BE2C (cell line): ENCODE measurements at regions not wholly inside any gene's neighbourhood (a gene's known extent, or its start where the extent isn't known, plus 50 kb on each side); places are given as distances from the start of the nearest gene placed in this dataset.
"Not testable (repeated sequence)": the region's sequence is repeated elsewhere in the genome, so short reads cannot be mapped to it uniquely, and the experiment has no call there.

Experiments
- DNase-seq: peaks from one replicate; pipeline ENCODE4 v3.0.0-alpha.2; 2020
- H3K27me3 ChIP-seq: fragments of 250-450 bp; sonication (Bioruptor Pico); 2 replicates; pipeline ENCODE4 v1.5.1; 2020; ENCODE audit warnings: mild to moderate bottlenecking
- H3K36me3 ChIP-seq: fragments of 250-450 bp; sonication (Bioruptor Pico); 2 replicates; pipeline ENCODE4 v1.5.1; 2020; ENCODE audit warnings: mild to moderate bottlenecking
- H3K4me1 ChIP-seq: fragments of 250-450 bp; sonication (Bioruptor Pico); 2 replicates; pipeline ENCODE4 v1.5.1; 2020
- H3K4me3 ChIP-seq: 2 replicates; pipeline ENCODE4 v1.5.1; 2011; ENCODE audit warnings: low read depth, low read length
- H3K9me3 ChIP-seq: fragments of 250-450 bp; sonication (Bioruptor Pico); 2 replicates; pipeline ENCODE4 v1.5.1; 2020
- CTCF ChIP-seq: IDR thresholded peaks from 2 replicates; pipeline ENCODE4 v1.5.1; 2012; ENCODE audit warnings: mild to moderate bottlenecking, low read depth, low read length

GRCh38 chr21:21997390-21998333, 999.5 kb downstream of the NCAM2 start:
- H3K27me3 ChIP-seq = no peaks in the 10 kb centered on the region
- no peaks in the 10 kb centered on the region for H3K36me3 ChIP-seq
- DNase-seq = no peak
- no peak overlapping the region for H3K4me3 ChIP-seq
- no peak for TF ChIP-seq CTCF
- H3K4me1 ChIP-seq = peaks cover 2% of the 10 kb centered on the region; the same call in 1 of the 2 replicates
- H3K9me3 ChIP-seq = no peaks in the 10 kb centered on the region

- Histone ChIP-seq H3K27me3 (no peaks in the 10 kb centered on the region), H3K36me3 (no peaks in the 10 kb centered on the region), H3K4me3 (no peak overlapping the region), H3K4me1 (no peaks in the 10 kb centered on the region), H3K9me3 (no peaks in the 10 kb centered on the region; the same call in 1 of the 2 replicates)
- no peak for TF ChIP-seq CTCF
- no peak for DNase-seq
Observed at GRCh38 chr21:22019766-22020165, 1021.6 kb downstream of the NCAM2 start.

GRCh38 chr21:22020221-22020620, 1022.0 kb downstream of the NCAM2 start:
- TF ChIP-seq CTCF = no peak
- Histone ChIP-seq H3K4me3 (no peak overlapping the region), H3K4me1 (no peaks in the 10 kb centered on the region), H3K9me3 (no peaks in the 10 kb centered on the region; the same call in 1 of the 2 replicates), H3K36me3 (no peaks in the 10 kb centered on the region), H3K27me3 (no peaks in the 10 kb centered on the region)
- DNase-seq = no peak

GRCh38 chr21:22023896-22024295, 1025.7 kb downstream of the NCAM2 start:
- not testable (repeated sequence) for H3K4me3 ChIP-seq, H3K4me1 ChIP-seq, H3K9me3 ChIP-seq, DNase-seq, H3K36me3 ChIP-seq, H3K27me3 ChIP-seq

GRCh38 chr21:22044431-22044830, 1046.2 kb downstream of the NCAM2 start:
- Histone ChIP-seq H3K36me3 (no peaks in the 10 kb centered on the region), H3K27me3 (no peaks in the 10 kb centered on the region), H3K4me3 (no peak overlapping the region), H3K4me1 (0 out of 2 replicates have a peak, but pooled peaks cover 3% of the 10 kb centered on the region), H3K9me3 (no peaks in the 10 kb centered on the region)
- TF ChIP-seq CTCF = no peak
- DNase-seq = no peak

- no peak for TF ChIP-seq CTCF
- H3K9me3 ChIP-seq = no peaks in the 10 kb centered on the region
- 0 out of 2 replicates have a peak, but pooled peaks cover 3% of the 10 kb centered on the region for H3K4me1 ChIP-seq
- no peaks in the 10 kb centered on the region for H3K27me3 ChIP-seq
- H3K36me3 ChIP-seq = no peaks in the 10 kb centered on the region
- no peak for DNase-seq
- no peak overlapping the region for H3K4me3 ChIP-seq
Observed at GRCh38 chr21:22046576-22046975, 1048.4 kb downstream of the NCAM2 start.
